ENCODE measurements at regions not wholly inside any gene's neighbourhood (a gene's known extent, or its start where the extent isn't known, plus 50 kb on each side); places are given as distances from the start of the nearest gene placed in this dataset.

GRCh38 chr16:13483121-13483520 is 436.8 kb upstream of the ERCC4 start:
- TF ChIP-seq CTCF (IDR thresholded peaks at IDR 0.05) (no peak), RAD21 (IDR thresholded peaks at IDR 0.05; ENCODE audit: low read length) (no peak), TAF1 (IDR thresholded peaks at IDR 0.05; ENCODE audit: borderline replicate concordance, low read depth, low read length) (no peak), REST (IDR thresholded peaks at IDR 0.05; ENCODE audit: low read depth, low read length) (no peak), NFIC (IDR thresholded peaks at IDR 0.05; ENCODE audit: borderline replicate concordance) (no peak), EZH2phosphoT487 (IDR thresholded peaks at IDR 0.05; ENCODE audit: borderline replicate concordance, low read depth) (no peak), GATA2 (CRISPR knock-in tag; IDR thresholded peaks at IDR 0.05) (no peak), POLR2AphosphoS5 (IDR thresholded peaks at IDR 0.05; ENCODE audit: low read depth, low read length) (no peak), ELF1 (IDR thresholded peaks at IDR 0.05) (no peak), EP300 (IDR thresholded peaks at IDR 0.05; ENCODE audit: borderline replicate concordance in 1 of 2, low read depth in 1 of 2, low read length in 1 of 2) (no peak), USF2 (IDR thresholded peaks at IDR 0.05; ENCODE audit: borderline replicate concordance, low read depth, low read length) (no peak), RXRA (IDR thresholded peaks at IDR 0.05; ENCODE audit: borderline replicate concordance, low read depth) (no peak)

Data from SK-N-SH (cell line).